GM19397 (cell line): ENCODE measurements at regions not wholly inside any gene's neighbourhood (a gene's known extent, or its start where the extent isn't known, plus 50 kb on each side); places are given as distances from the start of the nearest gene placed in this dataset.
"Not testable (repeated sequence)": the region's sequence is repeated elsewhere in the genome, so short reads cannot be mapped to it uniquely, and the experiment has no call there.

ENCODE experiments used
- ATAC-seq: cut with Tn5 transposase; IDR thresholded peaks from one replicate; pipeline ENCODE4 v1.9.1; 2021; ENCODE audit warnings: mild to moderate bottlenecking, moderate library complexity; ENCODE audit not compliant: unreplicated experiment

DNA sequence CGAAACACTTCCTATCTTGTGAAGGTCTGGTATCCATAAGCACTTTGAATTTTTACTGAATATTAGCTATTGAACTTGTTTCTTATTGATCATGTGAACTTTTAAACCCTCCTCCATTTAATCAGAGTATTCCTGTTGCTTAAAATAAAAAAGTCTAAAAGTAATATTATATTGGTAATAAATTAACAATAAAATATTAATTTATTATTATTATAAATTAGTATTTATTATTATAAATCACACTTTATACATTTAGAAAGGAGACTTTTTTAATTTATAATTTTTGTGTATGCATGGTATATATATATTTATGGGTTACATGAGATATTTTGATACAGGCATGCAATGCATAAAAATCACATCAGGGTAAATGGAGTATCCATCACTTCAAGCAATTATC, 295.4 kb upstream of the NETO1 start:
- ATAC-seq: no peak

DNA sequence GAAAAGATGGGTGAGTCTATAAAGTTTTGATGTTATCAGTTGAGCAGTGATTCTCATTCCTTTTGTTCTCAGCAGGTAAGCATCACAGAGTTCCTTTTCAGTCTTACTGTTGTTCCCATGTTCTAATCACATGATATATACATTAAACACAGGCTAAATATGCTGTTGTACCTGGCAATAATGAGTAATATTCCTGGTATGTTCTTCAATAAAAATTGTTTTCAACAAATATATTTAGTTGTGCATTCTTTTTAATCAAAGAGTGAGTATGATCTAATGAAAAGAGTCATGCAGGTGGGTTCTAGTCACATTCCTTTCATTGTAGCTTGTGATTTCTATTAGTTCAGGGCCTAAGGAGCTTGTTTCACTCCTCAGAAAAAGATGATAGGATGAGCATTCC, 288.3 kb upstream of the NETO1 start:
- no peak for ATAC-seq

DNA sequence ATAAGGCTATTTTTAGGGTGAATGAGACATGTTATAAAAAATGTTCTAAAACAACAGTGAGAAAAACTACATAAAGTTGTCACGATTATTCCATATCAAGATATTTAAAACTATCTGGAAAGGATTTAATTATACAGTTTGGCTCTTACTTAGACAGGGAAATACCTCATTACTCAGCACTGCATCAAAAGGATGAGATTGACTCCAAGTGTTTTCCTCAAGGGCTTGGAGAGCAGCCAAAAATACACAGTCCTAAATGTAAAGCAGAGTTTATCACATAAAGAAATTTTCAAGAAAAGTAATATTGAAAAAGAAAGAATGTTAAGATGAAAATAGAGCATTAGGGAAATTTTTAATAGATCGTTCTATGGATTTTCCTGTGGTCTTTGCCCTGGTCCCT, 285.5 kb upstream of the NETO1 start:
- no peak for ATAC-seq

DNA sequence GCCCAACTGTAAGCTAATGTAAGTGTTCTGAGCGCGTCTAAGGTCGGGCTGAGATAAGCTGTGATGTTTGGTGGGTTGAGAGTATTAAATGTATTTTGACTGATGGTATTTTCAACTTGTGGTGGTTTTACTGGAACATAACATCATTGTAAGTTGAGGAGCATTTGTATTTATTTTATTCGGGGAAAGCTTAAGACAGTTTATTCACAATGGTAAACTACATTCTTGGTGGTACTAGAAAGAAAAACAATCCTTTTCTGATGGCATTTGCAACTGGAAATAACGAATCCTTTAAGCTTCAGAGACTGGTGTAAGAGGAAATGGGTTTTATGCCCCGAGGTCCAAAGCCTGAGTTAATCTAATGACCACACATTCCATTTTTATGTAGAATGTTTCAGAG, 283.3 kb upstream of the NETO1 start:
- no peak for ATAC-seq

DNA sequence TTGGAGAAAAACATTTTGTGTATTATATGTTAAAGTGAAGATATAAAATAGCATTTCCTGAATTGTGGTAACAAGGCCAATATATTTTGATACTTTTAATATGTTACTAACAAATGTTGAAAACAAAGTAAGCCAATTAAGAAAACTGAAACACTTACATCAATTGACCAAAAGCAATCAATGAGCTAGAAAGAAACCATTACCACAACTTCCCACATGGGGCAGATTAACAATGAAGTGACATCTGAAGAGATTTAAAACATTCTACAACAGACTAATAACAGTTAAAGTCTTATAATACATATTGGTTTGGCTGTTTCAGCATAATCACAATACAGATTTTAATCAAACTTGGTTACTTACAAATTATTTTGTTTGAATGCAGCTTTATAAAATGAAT, 282.4 kb upstream of the NETO1 start:
- ATAC-seq: no peak

DNA sequence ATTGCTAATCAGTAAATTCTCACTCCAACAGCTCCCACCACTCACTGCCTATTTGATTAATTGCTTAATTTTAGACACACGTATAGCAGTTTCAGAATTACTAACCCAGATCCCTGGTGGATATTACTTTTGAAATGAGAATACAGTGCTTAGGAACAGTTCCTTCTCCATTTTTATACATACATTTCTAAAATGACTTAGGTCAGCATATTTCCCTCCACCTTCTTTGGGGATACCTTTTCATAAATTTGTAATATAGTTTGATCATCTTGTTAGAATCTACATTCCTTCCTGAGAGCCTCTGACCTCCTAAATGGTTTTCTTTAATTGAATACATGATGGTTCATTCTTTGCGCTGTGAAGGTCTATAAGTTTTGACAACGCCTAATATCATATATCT, 279.8 kb upstream of the NETO1 start:
- no peak for ATAC-seq

DNA sequence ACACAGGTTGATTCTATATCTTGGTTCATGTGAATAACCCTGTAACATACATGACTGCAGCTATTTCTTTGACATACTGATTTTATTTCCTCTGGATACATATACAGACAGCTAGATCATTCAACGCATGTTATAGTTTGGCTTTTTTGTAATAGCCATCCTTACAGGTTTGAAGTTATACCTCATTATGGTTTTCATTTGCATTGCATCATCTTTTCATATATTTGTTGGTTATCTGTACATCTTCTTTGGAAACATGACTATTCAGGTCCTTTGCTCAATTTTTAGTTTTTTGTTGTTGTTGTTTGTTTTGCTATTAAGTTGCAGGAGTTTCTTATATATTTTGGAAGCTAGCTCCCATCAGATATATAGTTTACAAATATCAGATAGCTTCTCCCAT, 276.2 kb upstream of the NETO1 start:
- ATAC-seq: no peak

DNA sequence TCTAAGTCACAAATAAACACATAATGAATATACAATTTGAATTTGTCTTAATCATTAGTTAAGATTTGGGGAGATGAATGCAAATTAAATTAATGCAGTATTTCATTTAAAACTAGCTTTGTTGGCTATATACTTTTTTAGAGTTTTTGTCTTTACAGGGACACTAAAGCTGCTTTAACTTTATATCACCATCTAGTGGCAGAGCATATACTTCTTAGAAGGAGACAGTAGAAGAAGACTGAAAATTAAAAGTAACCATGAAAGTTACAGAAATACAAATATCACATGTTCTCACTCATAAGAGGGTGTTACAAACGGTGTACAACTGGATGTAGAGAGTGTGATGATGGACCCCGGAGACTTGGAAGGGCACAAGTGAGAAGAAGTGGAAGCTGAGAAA, 268.3 kb upstream of the NETO1 start:
- no peak for ATAC-seq

DNA sequence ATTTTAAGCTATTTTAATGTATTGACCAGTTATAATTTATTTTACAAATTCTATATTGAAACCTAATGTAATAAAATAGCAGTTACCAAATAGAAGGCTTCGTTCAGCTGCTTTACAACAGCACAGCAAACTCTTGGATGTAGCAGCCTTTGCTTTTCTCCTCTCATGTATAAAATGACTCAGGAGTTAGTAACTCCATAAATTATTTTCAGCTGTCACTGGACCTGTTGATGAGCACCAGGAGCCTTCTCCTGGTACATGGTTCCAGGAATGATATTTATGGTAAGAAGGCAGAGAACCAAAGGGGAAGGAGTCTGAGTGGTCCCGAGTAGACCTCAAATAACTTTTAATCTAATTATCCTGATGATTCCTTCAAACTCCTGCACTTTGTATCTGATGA, 256.4 kb upstream of the NETO1 start:
- no peak for ATAC-seq

DNA sequence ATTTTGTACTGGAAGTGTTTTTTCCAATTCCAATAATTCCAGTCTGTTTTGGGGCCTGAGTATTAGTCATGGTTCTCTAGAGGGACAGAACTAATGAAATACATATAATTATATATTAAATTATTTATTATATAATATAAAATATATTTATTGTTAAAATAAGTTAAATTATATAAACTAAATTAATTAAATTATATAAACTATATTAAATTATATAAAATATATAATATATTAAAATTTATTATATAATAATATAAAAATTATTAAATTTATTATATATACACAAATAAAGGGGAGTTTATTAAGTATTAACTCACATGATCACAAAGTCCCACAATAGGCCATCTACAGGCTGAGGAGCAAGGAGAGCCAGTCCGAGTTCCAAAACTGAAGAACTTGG, 253.4 kb upstream of the NETO1 start:
- ATAC-seq: no peak

DNA sequence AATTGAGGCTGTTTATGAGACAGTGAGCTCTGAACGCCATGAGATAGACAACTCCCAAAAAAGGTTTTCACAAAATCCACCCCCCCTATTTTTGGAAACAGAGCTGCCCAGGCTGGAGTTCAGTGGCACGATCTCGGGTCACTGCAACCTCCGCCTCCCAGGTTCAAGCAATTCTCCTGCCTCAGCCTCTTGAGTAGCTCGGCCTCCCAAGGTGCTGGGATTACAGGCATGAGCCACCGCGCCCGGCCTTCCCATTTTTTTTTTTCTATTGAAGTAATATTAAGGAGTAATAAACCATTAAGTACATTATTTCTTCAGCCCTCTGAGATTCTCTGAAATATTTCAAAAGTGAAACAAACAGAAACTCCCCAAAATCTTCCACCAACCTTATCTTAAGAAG, 252.8 kb upstream of the NETO1 start:
- no peak for ATAC-seq

DNA sequence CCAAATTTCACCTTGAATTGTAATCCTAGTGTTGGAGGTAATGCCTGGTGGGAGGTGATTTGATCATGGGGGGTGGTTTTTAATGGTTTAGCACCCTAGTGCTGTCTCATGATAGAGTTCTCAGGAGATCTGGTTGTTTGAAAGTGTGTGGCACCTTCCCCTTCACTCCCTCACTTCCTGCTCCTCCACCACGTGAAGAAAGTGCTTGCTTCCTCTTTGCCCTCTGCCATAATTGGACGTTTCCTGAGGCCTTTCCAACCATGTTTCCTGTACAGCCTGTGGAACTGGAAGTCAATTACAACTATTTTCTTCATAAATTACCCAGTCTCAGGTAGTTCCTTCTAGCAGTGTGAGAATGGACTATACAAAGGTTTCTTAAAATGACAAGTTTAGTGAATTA, 251.8 kb upstream of the NETO1 start:
- ATAC-seq: no peak

DNA sequence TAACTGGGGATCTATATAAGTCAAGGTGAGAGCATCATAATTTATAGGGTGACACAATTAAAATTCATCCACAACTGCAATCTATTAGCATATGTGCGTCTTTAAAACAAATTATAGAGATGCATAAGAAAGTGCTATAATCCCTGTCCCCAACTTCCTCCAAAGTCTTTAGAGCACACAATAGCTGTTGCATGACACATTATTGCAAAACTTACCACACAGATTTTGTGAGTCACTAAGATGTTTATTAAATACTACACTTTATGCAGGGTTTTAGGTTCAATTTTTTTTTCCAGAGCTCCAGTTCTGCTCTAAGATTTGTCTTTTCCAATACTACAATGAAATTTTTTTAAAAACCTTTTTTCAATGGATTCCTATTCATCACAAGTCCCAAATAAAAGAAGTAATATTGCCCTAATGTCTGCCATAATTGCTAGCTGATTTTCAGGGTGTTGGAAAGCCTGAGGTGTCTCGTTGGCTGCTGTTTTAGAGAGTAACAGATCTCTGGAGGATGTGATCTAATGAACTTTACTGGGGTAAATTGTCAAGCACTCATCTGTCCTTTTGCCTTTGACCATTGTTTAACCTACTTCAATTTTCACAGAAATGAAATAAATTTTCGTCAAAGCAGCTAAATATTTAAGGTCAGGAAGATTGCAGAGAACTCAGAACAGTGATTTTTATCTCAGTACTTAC, 250.5 kb upstream of the NETO1 start:
- no peak for ATAC-seq

DNA sequence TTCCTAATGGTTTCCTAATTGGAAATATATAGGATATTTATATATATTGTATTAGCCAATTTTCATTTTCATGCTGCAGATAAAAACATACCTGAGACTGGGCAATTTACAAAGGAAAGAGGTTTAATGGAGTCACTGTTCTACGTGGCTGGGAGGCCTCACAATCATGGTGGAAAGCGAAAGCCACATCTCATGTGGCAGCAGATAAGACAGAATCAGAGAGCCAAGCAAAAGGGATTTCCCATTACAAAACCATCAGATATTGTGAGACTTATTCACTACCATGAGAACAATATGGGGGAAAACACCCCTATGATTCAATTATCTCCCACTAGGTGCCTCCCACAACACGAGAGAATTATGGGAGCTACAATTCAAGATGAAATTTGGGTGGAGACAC, 242.5 kb upstream of the NETO1 start:
- ATAC-seq: no peak

DNA sequence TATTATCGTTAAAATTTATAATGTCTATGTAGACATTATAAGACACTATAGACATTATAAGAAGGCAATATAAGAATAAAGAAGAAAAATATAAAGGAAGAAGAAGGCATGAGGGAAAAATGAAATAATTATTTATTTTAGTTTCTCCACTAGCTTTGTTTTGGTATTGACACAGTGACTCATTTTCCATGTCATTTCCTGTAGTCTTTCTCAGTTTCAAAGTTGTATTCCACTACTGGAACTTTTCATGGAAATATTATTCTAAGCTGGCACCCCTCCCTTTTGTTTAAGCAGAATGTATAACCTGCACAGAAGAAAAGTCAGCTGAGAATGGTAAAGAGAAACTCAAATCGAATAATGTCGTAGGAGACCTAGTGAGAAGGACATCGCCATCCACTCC, 234.2 kb upstream of the NETO1 start:
- no peak for ATAC-seq

DNA sequence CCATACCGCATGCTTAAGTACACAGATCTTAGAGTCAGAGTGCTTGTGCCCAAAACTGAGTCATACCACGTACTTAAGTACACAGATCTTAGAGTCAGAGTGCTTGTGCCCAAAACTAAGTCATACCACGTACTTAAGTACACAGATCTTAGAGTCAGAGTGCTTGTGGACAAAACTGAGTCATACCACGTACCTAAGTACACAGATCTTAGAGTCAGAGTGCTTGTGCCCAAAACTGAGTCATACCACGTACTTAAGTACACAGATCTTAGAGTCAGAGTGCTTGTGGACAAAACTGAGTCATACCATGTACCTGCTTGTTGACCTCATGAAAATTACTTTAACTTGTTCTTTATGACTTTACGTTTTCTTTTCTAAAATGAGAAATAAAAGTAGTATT, 233.7 kb upstream of the NETO1 start:
- not testable (repeated sequence) for ATAC-seq

DNA sequence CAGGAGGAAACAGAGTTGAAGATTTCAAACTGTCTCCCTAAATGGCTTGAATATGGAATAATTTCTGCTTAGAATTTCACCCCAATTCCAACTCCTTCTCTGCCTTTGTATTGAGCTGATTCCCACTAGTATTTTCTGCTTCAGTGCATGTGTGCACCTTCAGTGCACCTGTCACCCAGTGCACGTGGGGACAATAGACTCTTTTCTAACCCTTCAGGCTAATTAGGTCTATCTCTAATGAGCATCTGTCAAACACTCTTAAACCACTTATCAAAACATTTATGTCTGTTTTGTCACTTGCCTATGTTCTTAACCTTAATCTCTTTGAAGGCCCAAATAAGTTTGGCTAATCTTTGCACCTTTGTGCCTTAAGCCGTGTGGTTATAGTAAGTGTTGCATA, 232.0 kb upstream of the NETO1 start:
- no peak for ATAC-seq

DNA sequence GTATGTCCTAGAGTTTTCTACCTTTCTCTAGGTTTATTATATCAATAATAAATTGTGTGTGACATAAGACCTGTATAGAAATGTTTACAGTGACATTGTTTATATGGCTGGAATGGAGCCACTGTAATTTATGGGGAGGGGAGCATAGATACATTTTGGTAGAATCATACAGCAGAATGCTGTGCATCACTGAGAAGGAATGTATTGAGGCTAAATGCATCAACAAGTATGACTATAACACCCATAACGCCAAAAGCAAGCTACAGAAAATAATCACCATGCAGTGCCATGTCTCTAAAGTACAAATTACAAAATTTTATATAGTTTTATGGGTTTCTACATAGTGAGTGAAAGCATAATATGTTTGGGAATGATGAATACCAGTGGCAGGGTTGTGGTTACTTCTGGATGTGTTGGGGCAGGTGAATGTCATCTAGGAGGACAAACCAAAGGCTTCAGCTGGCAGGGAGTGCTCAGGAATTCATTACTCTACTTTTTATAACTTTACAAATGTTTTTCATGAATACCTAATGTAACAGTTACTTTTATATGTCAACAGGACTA, 226.0 kb upstream of the NETO1 start:
- no peak for ATAC-seq

DNA sequence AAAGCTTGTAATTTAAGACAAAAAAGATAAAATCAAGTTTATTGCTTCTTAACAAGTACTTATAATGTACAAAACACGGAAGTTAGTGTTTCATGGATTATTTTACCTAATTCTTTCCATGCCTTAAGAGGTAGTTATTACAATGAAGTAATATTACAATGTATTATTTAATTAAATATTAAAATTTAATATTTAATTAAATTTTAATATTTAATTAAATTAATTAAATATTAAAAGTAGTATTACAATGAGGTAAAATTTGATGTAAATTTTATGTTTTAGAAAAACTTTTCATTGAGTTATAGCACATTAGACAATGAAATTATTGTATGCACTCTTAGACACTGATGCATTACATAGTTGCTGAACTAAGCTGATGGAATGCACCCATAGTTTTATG, 220.7 kb upstream of the NETO1 start:
- ATAC-seq: no peak

DNA sequence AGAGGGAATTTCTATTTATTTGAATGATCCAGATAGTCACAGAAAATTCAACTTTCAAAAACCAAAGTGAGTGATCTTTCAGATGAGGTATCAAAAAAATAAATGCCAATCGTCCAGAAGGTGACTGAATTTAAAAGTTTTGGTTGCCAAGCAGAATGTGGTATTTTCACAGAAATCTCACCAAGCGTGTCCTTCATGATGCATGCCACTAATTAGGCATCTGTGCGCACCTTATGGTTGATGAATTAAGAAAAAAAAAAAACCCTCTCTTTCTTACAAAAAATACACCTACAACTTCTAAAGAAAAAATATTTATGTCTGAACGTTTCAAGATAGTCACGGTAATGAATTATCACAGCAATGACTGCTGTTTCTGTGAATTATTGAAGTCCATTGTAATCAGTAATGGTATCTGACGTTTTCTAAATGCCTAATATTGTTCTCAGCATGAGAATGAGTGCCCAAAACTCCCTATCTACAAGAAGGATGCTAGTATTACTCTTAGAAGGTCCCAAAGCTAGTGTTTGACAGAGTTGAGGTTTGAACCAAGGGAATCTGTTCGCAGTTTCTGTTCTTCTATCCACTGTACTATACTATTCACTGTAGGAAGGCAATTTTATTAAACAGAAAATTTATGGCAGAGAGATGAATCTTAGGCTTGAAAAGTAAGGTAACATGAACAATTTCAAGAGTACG, 219.6 kb upstream of the NETO1 start:
- ATAC-seq: no peak

DNA sequence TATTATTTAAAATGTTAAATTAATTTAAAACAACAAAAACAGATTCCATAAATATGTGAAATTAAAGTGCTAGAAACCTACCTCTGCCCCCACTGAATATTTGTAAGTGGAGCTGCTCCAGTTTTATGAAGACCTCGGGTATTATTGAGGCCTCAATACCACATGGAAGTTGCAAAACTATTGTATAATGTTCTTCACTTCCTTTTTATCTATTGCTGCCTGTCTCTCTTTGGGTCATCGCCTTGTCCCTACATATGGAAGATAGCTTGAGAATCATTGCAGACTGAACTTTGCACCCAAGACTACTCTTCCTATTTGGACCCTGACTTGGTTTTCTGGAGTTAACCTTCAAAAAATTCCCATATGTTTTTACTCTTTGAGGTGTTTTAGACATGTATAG, 212.1 kb upstream of the NETO1 start:
- no peak for ATAC-seq

DNA sequence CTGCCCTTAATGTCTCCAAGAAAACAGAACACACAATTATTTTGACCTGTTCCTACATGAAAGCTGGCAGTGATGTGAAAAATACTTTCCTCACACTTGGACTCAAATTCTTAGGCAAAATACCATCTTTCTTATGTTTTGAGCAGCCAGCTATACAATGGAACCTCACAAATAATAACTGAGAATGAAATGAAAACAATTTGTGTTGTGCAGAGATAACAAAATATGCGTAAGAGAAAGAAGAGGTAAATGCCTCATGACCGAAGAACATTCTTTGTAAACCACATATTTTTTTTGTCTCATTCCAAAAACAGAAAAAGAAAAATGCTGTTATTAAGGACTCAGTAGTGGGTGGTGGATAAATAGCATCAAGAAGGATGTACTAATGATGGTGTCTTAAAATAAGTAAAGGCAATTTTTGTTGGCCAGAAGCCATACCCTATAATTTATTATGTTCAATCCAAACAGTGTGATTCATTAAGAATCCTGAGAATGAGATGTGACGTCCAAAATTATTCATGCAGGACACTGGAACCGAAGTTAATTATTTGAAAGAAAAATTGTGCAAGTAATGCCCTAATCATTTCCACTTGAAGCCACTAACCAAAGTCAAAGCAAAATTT, 193.0 kb upstream of the NETO1 start:
- ATAC-seq: no peak
